ENCODE measurements at regions not wholly inside any gene's neighbourhood (a gene's known extent, or its start where the extent isn't known, plus 50 kb on each side); places are given as distances from the start of the nearest gene placed in this dataset.
A peak's percentile ranks its signal among the peaks of the same experiment; 100 is the strongest.

DNA sequence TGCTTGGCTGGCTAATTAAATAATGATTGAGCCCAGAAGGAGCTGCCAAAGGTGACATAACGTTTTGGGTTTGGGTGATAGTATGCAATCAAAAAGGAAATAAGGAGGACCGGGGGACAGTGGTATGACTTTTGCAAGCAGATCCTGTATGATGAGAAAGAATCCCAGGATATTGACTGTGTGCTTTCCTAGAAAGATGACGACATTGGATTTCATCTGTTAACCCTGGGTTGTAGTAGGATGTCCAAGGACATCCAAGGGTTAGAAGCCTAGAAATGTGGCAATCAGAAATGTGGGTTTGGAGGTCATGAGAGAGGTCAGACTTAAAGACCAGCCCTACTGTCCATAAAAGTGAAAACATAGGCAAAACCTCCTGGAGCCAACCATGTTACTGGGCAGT is 50.3 kb upstream of the HMHB1 start:
- no peak for DNase-seq
- 77 to 88% methylated on average over 3 of the region's 3 CpGs for WGBS, 2 donors
- no peak overlapping the region for H3K27ac ChIP-seq
- H3K27me3 ChIP-seq, result no peaks in the 10 kb centered on the region
- H3K36me3 ChIP-seq, result no peaks in the 10 kb centered on the region
- no peaks in the 10 kb centered on the region for H3K9me3 ChIP-seq
- peaks cover 0 to 22% (median 7%) of the 10 kb centered on the region in 4 donors for H3K4me1 ChIP-seq
- intact Hi-C loops (cut with DNase I), result no loop called here
- TF ChIP-seq POLR2AphosphoS5 (IDR thresholded peaks at IDR 0.05) (no peak), POLR2A (IDR thresholded peaks at IDR 0.05) (no peak), EP300 (IDR thresholded peaks at IDR 0.05) (no peak)
- TF ChIP-seq, protein P1, sequence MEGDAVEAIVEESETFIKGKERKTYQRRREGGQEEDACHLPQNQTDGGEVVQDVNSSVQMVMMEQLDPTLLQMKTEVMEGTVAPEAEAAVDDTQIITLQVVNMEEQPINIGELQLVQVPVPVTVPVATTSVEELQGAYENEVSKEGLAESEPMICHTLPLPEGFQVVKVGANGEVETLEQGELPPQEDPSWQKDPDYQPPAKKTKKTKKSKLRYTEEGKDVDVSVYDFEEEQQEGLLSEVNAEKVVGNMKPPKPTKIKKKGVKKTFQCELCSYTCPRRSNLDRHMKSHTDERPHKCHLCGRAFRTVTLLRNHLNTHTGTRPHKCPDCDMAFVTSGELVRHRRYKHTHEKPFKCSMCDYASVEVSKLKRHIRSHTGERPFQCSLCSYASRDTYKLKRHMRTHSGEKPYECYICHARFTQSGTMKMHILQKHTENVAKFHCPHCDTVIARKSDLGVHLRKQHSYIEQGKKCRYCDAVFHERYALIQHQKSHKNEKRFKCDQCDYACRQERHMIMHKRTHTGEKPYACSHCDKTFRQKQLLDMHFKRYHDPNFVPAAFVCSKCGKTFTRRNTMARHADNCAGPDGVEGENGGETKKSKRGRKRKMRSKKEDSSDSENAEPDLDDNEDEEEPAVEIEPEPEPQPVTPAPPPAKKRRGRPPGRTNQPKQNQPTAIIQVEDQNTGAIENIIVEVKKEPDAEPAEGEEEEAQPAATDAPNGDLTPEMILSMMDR (IDR thresholded peaks at IDR 0.05), result no peak
- H3K4me3 ChIP-seq, result no peak overlapping the region

DNA sequence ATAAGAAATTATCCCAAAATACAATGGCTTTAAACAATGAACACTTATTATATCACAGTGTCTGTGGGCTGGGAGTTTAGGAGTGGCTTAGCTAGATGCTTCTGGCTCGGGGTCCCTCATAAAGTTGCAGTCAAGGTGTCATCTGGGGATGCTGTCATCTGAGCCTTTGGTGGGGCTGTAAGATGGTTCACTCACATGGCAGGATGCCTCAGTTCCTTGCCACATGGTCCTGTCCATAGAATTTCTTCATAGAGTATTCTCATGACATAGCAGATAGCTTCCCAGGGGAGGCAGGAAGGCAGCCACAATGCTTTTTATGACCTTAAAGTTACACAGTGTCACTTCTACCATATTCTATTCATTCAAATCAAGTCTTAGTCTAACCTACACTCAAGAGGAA is 51.2 kb upstream of the HMHB1 start:
- intact Hi-C loops (cut with DNase I), result no loop called here
- Histone ChIP-seq H3K27me3 (no peaks in the 10 kb centered on the region), H3K4me1 (peaks cover 0 to 22% (median 7%) of the 10 kb centered on the region in 4 donors), H3K36me3 (no peaks in the 10 kb centered on the region), H3K4me3 (no peak overlapping the region), H3K27ac (no peak overlapping the region), H3K9me3 (no peaks in the 10 kb centered on the region)
- TF ChIP-seq POLR2A (IDR thresholded peaks at IDR 0.05) (no peak), EP300 (IDR thresholded peaks at IDR 0.05) (no peak), POLR2AphosphoS5 (IDR thresholded peaks at IDR 0.05) (no peak)
- TF ChIP-seq, protein P1 (IDR thresholded peaks at IDR 0.05), result no peak
- DNase-seq, result no peak
- 88 to 95% methylated on average over 1 of the region's 1 CpG for WGBS, 2 donors

DNA sequence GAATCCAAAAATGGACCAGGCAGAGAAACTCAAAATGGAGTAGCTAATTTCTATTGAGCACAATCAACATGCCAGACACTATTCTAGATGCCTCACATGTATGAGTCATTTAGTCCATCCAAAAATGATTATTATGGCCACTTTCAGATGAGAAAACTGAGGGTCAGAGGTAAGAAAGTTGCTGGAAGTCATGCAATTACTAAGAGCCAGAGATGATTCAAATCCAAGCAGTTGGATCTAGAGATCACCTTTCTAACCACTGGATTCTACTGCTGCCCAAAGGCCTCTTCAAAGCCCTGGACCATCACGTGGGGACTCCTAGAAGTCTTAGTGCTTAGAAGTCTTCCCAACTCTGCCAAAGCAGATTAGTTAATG is 51.8 kb upstream of the HMHB1 start:
- intact Hi-C loops (cut with DNase I), result no loop called here

DNA sequence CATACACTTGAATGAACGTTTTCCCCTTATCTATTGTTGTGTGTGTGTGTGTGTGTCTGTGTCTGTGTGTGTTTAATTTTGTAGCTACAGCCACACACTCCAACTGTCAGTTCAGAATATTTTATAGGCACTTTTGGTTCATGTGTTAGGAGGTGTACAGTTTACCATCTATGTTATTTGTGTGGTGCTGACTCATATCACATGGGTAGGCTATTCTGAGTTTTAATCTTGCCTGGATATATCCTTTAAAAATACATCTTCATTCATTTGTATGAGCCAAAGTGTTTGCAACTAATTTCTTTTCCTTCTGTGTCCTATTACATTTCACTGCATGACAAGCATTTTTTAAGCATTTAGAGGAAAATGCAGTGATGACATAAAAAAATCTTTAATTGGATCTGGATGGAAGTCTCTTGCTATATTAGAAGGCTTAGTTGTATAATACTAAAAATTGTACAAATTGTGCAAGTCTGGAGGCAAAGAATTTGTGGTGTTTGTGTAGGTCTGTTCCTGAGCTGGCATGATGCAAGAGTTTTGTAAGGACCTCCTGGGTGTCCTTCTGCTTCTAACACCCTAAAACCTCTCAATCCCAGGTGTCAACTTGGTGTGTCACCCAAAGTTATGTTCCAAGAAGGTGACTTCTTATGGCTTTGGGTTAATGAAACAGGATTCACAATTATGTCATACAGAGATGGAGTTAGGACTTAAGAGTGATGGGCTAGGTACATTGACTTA is 52.4 kb upstream of the HMHB1 start:
- intact Hi-C loops (cut with DNase I), result no loop called here
- peak overlapping the region in 1 of 4 donors; percentile 35 for H3K27ac ChIP-seq
- H3K4me1 ChIP-seq, result peaks cover 0 to 22% (median 7%) of the 10 kb centered on the region in 4 donors
- H3K27me3 ChIP-seq, result no peaks in the 10 kb centered on the region
- no peak for TF ChIP-seq POLR2AphosphoS5 (IDR thresholded peaks at IDR 0.05)
- no peak for TF ChIP-seq EP300 (IDR thresholded peaks at IDR 0.05)
- 14 to 51% methylated on average over 1 of the region's 1 CpG for WGBS, 2 donors
- DNase-seq, result no peak
- H3K9me3 ChIP-seq, result no peaks in the 10 kb centered on the region
- H3K36me3 ChIP-seq, result no peaks in the 10 kb centered on the region
- H3K4me3 ChIP-seq, result no peak overlapping the region

More for the DNA sequence above, 51.8 kb upstream of the HMHB1 start:
- no peak for TF ChIP-seq POLR2AphosphoS5 (IDR thresholded peaks at IDR 0.05)
- Histone ChIP-seq H3K4me3 (no peak overlapping the region), H3K9me3 (no peaks in the 10 kb centered on the region), H3K4me1 (peaks cover 0 to 22% (median 7%) of the 10 kb centered on the region in 4 donors), H3K36me3 (no peaks in the 10 kb centered on the region), H3K27me3 (no peaks in the 10 kb centered on the region), H3K27ac (no peak overlapping the region)
- no peak for DNase-seq
- WGBS, 2 donors, result 81 to 84% methylated on average over 1 of the region's 1 CpG

DNA sequence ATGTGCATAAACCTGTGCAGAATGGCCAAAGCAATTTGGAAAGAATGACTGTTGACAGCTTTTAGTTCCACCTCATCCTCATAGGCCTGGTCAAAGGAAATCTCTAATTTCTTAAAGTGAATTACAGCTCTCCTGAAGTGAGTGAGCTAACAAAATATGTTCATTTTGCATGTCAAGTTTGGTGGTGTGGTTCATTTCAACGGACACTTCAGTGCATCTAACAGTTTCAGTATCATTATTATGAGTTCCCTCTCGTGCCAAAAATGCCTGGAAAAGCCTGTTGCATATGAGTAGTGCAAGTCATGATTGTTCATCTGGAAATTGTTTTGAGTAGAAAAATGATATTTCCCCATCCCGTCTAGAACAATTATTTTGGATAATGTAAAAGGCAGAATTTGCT is 53.2 kb upstream of the HMHB1 start:
- Histone ChIP-seq H3K36me3 (no peaks in the 10 kb centered on the region), H3K27me3 (no peaks in the 10 kb centered on the region), H3K27ac (peak overlapping the region in 1 of 4 donors; percentile 35), H3K4me1 (peaks cover 0 to 22% (median 7%) of the 10 kb centered on the region in 4 donors), H3K9me3 (no peaks in the 10 kb centered on the region), H3K4me3 (no peak overlapping the region)
- 66 to 70% methylated on average over 3 of the region's 3 CpGs for WGBS, 2 donors
- DNase-seq, result no peak
- TF ChIP-seq, protein P1 (IDR thresholded peaks at IDR 0.05), result no peak
- TF ChIP-seq POLR2A (IDR thresholded peaks at IDR 0.05) (no peak), POLR2AphosphoS5 (IDR thresholded peaks at IDR 0.05) (peak in 1 of 4 donors; percentile 55), EP300 (IDR thresholded peaks at IDR 0.05) (no peak)
- intact Hi-C loops (cut with DNase I), result no loop called here

DNA sequence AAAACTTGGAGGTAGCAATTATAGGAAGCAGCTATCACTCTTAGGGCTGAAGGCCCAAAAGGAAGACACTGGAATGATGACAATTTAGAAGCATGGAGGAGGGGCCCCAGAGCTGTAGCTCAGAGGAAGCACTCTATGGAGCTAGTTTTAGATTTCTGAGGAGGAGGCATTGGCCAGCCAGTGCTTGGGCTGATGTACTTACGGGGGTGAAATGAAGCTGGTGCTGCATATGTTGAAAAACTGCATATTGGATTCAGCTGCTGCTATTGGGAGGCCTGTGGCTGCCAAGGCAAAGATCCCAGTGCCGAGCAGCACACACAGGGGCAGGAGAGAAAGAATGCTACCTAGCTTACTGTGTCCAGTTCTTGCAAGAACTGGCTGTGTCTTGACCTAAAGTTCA is 53.9 kb upstream of the HMHB1 start:
- Histone ChIP-seq H3K9me3 (no peaks in the 10 kb centered on the region), H3K27me3 (no peaks in the 10 kb centered on the region), H3K27ac (no peak overlapping the region), H3K36me3 (no peaks in the 10 kb centered on the region), H3K4me1 (peaks cover 0 to 22% (median 7%) of the 10 kb centered on the region in 4 donors), H3K4me3 (no peak overlapping the region)
- DNase-seq, result no peak
- intact Hi-C loops (cut with DNase I), result no loop called here
- TF ChIP-seq POLR2A (IDR thresholded peaks at IDR 0.05) (no peak), EP300 (IDR thresholded peaks at IDR 0.05) (no peak), POLR2AphosphoS5 (IDR thresholded peaks at IDR 0.05) (no peak)
- TF ChIP-seq, protein P1 (IDR thresholded peaks at IDR 0.05), result no peak
- 83 to 84% methylated on average over 2 of the region's 2 CpGs for WGBS, 2 donors

Measured in sigmoid colon (tissue), 6 donors.